Keratinocyte (primary cell): ENCODE measurements at regions not wholly inside any gene's neighbourhood (a gene's known extent, or its start where the extent isn't known, plus 50 kb on each side); places are given as distances from the start of the nearest gene placed in this dataset.

ENCODE experiments used
- CTCF ChIP-seq, 3 experiments: IDR thresholded peaks in 1 of 3; conservative IDR thresholded peaks in 1 of 3; optimal IDR thresholded peaks in 1 of 3; 2 replicates in 2 of 3; 3 replicates in 1 of 3; pipeline versions ENCODE3 to v1.5.1; 2011; ENCODE audit warnings: low read length in 3 of 3, mild to moderate bottlenecking in 3 of 3, moderate library complexity in 2 of 3, control low read depth in 1 of 3, inconsistent platforms in 1 of 3; ENCODE audit not compliant: insufficient read depth in 2 of 3; ENCODE audit errors: extremely low read depth in 1 of 3
- EZH2 ChIP-seq: IDR thresholded peaks from one replicate; pipeline ENCODE4 v1.6.1; 2012; ENCODE audit warnings: inconsistent platforms, mild to moderate bottlenecking, low read length, moderate library complexity

- no peak for TF ChIP-seq CTCF (optimal IDR thresholded peaks at IDR 0.05 in 1 of 3, IDR thresholded peaks at IDR 0.05 in 1 of 3, conservative IDR thresholded peaks at IDR 0.05 in 1 of 3; ENCODE audit: extremely low read depth in 1 of 3, insufficient read depth in 2 of 3, low read length in 3 of 3)
- TF ChIP-seq EZH2, result no peak
These were observed 513.0 kb downstream of the INHBA start for GRCh38 chr7:41189866-41190265.
